ENCODE measurements at regions not wholly inside any gene's neighbourhood (a gene's known extent, or its start where the extent isn't known, plus 50 kb on each side); places are given as distances from the start of the nearest gene placed in this dataset.

DNA sequence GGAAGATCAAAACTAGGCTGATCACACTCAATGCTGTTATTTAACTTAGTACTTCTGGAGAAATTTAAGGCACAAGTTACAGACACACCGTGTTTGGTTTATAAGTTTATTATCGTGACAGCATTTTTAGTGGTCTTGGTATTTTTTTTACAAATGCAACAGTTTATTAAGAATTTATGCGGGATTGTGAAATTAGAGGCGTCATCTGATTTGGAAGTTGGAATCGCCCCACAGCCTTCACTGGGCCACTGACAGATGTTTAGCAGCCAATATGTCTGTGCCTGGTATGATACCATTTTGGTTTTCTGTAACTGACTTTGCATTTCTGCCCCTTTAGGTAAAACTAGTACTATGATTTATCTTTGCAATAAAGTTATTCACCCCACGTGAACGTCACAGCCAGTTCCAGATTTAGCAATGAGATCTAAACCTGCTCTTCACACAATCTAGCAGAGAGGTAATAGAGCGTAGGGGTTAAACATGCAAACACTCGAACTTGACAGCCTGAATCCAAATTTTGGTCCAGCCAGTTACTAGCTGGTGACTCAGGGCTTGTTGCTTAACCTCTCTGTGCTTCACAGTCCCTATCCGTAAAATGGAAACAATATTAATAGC is 73.2 kb upstream of the SSTR1 start:
- intact Hi-C loops (cut with micrococcal nuclease): no loop called here
- Mint-ChIP-seq H3K27ac (no peak overlapping the region), H3K36me3 (no peaks in the 10 kb centered on the region), H3K27me3 (no peaks in the 10 kb centered on the region), H3K4me3 (no peak overlapping the region), H3K9me3 (no peaks in the 10 kb centered on the region), H3K4me1 (peaks cover 9 to 14% (median 12%) of the 10 kb centered on the region in 4 donors)
- H3K27me3 ChIP-seq (ENCODE audit: insufficient read depth, low read length): no peaks in the 10 kb centered on the region
- H3K4me1 ChIP-seq (ENCODE audit: insufficient read depth, low read length): peaks cover 13% of the 10 kb centered on the region
- no peak overlapping the region for H3K27ac ChIP-seq (ENCODE audit: low read depth, low read length)
- H3K4me3 ChIP-seq (ENCODE audit: low read length in 2 of 2): no peak overlapping the region
- no peaks in the 10 kb centered on the region for H3K36me3 ChIP-seq (ENCODE audit: insufficient read depth, low read length)
- ChIA-PET POLR2A (ENCODE audit: partially characterized antibody) (no interaction called here), CTCF (ENCODE audit: partially characterized antibody) (no interaction called here)
- DNase-seq: no peak
- H3K9me3 ChIP-seq (ENCODE audit: control insufficient read depth in 1 of 2, low read length in 2 of 2): no peaks in the 10 kb centered on the region

GRCh38 chr14:38135106-38135867 is 72.4 kb upstream of the SSTR1 start:
- no peak overlapping the region for H3K4me3 ChIP-seq (ENCODE audit: low read length in 2 of 2)
- no peaks in the 10 kb centered on the region for H3K27me3 ChIP-seq (ENCODE audit: insufficient read depth, low read length)
- Mint-ChIP-seq H3K27me3 (no peaks in the 10 kb centered on the region), H3K36me3 (no peaks in the 10 kb centered on the region), H3K9me3 (no peaks in the 10 kb centered on the region), H3K27ac (no peak overlapping the region), H3K4me3 (no peak overlapping the region), H3K4me1 (peaks cover 1 to 7% (median 4%) of the 10 kb centered on the region in 4 donors)
- ChIA-PET CTCF (ENCODE audit: partially characterized antibody) (no interaction called here), POLR2A (ENCODE audit: partially characterized antibody) (no interaction called here)
- intact Hi-C loops (cut with micrococcal nuclease): no loop called here
- DNase-seq: no peak
- H3K36me3 ChIP-seq (ENCODE audit: insufficient read depth, low read length): no peaks in the 10 kb centered on the region
- H3K27ac ChIP-seq (ENCODE audit: low read depth, low read length): no peak overlapping the region
- no peaks in the 10 kb centered on the region for H3K9me3 ChIP-seq (ENCODE audit: control insufficient read depth in 1 of 2, low read length in 2 of 2)
- H3K4me1 ChIP-seq (ENCODE audit: insufficient read depth, low read length): peaks cover 6% of the 10 kb centered on the region

- intact Hi-C loops (cut with micrococcal nuclease): no loop called here
- H3K9me3 ChIP-seq (ENCODE audit: control insufficient read depth in 1 of 2, low read length in 2 of 2): no peaks in the 10 kb centered on the region
- no peak for DNase-seq
- ChIA-PET CTCF (ENCODE audit: partially characterized antibody) (no interaction called here), POLR2A (ENCODE audit: partially characterized antibody) (no interaction called here)
- peaks cover 0 to 5% of the 10 kb centered on the region in 2 donors for H3K27me3 Mint-ChIP-seq
- H3K27ac Mint-ChIP-seq: no peak overlapping the region
- no peaks in the 10 kb centered on the region for H3K36me3 Mint-ChIP-seq
- no peak overlapping the region for H3K4me3 ChIP-seq (ENCODE audit: low read length in 2 of 2)
- H3K9me3 Mint-ChIP-seq: no peaks in the 10 kb centered on the region
- no peaks in the 10 kb centered on the region for H3K36me3 ChIP-seq (ENCODE audit: insufficient read depth, low read length)
- H3K4me1 ChIP-seq (ENCODE audit: insufficient read depth, low read length): no peaks in the 10 kb centered on the region
- H3K27me3 ChIP-seq (ENCODE audit: insufficient read depth, low read length): no peaks in the 10 kb centered on the region
- no peak overlapping the region for H3K27ac ChIP-seq (ENCODE audit: low read depth, low read length)
- no peak overlapping the region for H3K4me3 Mint-ChIP-seq
- no peaks in the 10 kb centered on the region for H3K4me1 Mint-ChIP-seq
These were observed 70.7 kb upstream of the SSTR1 start for GRCh38 chr14:38137005-38137404.

DNA sequence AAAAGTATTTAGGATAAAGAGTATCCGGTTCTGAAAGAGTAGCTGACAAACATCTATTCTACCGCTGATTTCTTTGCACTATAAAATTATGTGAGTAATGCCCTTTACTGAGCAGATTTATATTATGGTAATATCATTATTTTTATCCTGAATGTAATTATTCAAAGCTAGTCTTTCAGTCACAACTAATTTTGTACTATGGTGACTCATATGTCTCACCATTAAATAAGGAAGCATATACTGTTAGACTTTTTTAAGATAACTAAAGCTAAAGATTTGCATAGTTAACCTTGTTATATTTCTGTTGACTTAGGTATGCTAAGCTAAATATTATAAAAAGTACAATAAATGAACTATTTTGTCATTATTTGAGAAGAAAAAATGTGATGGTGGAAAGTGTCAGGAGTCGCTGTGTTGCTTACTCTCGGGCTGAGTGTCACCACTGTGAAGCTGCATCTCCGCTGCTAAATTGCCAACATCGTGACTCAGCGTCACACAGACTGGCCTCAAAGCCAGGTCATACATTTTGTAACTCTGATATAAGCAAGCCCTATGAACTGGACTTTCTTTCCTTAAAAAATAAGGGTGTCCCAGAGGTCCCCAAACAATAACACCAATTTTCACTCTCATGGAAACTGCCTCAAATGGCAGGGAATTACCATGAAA is 69.1 kb upstream of the SSTR1 start:
- no peak for DNase-seq
- ChIA-PET CTCF (ENCODE audit: partially characterized antibody) (no interaction called here), POLR2A (ENCODE audit: partially characterized antibody) (no interaction called here)
- Mint-ChIP-seq H3K4me1 (peaks cover 0 to 2% (median 0%) of the 10 kb centered on the region in 4 donors), H3K36me3 (no peaks in the 10 kb centered on the region), H3K4me3 (no peak overlapping the region), H3K27ac (no peak overlapping the region), H3K9me3 (no peaks in the 10 kb centered on the region), H3K27me3 (peaks cover 0 to 5% of the 10 kb centered on the region in 2 donors)
- H3K27ac ChIP-seq (ENCODE audit: low read depth, low read length): no peak overlapping the region
- H3K27me3 ChIP-seq (ENCODE audit: insufficient read depth, low read length): no peaks in the 10 kb centered on the region
- intact Hi-C loops (cut with micrococcal nuclease): no loop called here
- H3K4me1 ChIP-seq (ENCODE audit: insufficient read depth, low read length): no peaks in the 10 kb centered on the region
- H3K36me3 ChIP-seq (ENCODE audit: insufficient read depth, low read length): no peaks in the 10 kb centered on the region
- H3K4me3 ChIP-seq (ENCODE audit: low read length in 2 of 2): no peak overlapping the region
- no peaks in the 10 kb centered on the region for H3K9me3 ChIP-seq (ENCODE audit: control insufficient read depth in 1 of 2, low read length in 2 of 2)

DNA sequence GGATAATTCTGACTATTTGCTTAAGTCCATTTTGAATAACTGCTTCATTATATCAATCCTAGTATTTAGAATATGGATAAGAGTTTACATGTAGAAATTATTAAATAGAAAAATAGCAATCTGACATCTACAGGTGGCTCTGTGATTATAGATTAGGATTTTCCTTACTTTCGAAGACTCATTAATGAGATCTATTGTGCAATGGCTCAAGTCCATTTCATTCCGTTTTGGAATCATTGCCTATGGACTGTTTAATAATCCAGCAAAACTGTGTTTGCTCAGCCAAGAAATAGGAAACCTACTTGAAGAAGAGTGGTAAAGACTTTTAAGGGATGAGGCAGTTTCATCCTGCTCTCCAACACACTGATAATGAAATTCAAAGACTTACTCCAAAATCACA is 67.8 kb upstream of the SSTR1 start:
- Histone ChIP-seq H3K9me3 (ENCODE audit: control insufficient read depth in 1 of 2, low read length in 2 of 2) (no peaks in the 10 kb centered on the region), H3K36me3 (ENCODE audit: insufficient read depth, low read length) (no peaks in the 10 kb centered on the region), H3K27ac (ENCODE audit: low read depth, low read length) (no peak overlapping the region), H3K27me3 (ENCODE audit: insufficient read depth, low read length) (no peaks in the 10 kb centered on the region), H3K4me1 (ENCODE audit: insufficient read depth, low read length) (no peaks in the 10 kb centered on the region), H3K4me3 (ENCODE audit: low read length in 2 of 2) (no peak overlapping the region)
- Mint-ChIP-seq H3K9me3 (no peaks in the 10 kb centered on the region), H3K27ac (no peak overlapping the region), H3K4me1 (peaks cover 0 to 5% (median 2%) of the 10 kb centered on the region in 4 donors), H3K36me3 (no peaks in the 10 kb centered on the region), H3K27me3 (peaks cover 1 to 5% of the 10 kb centered on the region in 2 donors), H3K4me3 (no peak overlapping the region)
- intact Hi-C loops (cut with micrococcal nuclease): no loop called here
- POLR2A ChIA-PET (ENCODE audit: partially characterized antibody): no interaction called here
- CTCF ChIA-PET (ENCODE audit: partially characterized antibody): no interaction called here
- DNase-seq: no peak

- no peak overlapping the region for H3K4me3 ChIP-seq (ENCODE audit: low read length in 2 of 2)
- H3K36me3 ChIP-seq (ENCODE audit: insufficient read depth, low read length): no peaks in the 10 kb centered on the region
- no peaks in the 10 kb centered on the region for H3K4me1 ChIP-seq (ENCODE audit: insufficient read depth, low read length)
- ChIA-PET CTCF (ENCODE audit: partially characterized antibody) (no interaction called here), POLR2A (ENCODE audit: partially characterized antibody) (no interaction called here)
- no peaks in the 10 kb centered on the region for H3K27me3 ChIP-seq (ENCODE audit: insufficient read depth, low read length)
- no peaks in the 10 kb centered on the region for H3K9me3 ChIP-seq (ENCODE audit: control insufficient read depth in 1 of 2, low read length in 2 of 2)
- Mint-ChIP-seq H3K27me3 (peaks cover 1 to 5% of the 10 kb centered on the region in 2 donors), H3K36me3 (no peaks in the 10 kb centered on the region), H3K4me1 (peaks cover 0 to 5% (median 3%) of the 10 kb centered on the region in 4 donors), H3K4me3 (no peak overlapping the region), H3K9me3 (no peaks in the 10 kb centered on the region), H3K27ac (no peak overlapping the region)
- DNase-seq: no peak
- intact Hi-C loops (cut with micrococcal nuclease): no loop called here
- no peak overlapping the region for H3K27ac ChIP-seq (ENCODE audit: low read depth, low read length)
These were observed 64.5 kb upstream of the SSTR1 start for GRCh38 chr14:38143170-38143569.

DNA sequence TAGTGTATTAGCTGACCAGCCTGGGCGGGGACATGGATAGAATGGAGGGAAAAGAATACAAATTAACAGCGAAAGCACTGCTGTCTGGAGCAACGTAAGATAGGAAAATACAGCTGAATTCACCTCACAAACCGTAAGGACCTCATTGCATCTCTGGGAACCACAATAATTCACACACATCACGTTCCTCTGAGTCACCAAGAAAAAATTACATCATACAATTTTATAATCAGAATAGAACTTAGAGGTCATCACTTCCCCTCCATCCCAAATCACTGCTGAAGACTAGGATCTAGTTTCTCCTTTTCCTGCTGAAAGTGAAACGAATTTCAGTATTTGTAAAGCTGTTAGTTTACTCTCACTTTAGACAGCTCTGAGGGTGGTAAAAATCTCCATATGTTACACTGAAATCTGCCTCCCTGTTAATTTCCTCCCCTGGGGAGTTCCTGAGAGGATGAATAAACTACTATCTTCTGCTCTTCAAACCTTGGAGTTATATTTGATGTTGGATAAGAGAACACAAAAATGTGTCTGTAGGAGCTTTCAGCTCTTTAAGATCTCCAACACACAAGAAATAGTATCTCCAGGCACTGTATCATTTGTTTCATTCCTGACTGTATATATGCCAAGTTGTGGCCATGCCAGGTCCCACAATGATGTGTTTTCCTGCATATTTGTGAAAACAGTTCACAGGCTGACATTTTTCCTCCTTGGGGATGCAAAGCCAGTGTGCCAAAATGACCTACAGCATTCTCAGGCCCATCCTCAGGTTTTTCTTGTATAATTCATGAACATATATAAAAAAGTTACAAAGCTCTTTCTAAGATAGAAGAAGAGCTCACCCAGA is 63.8 kb upstream of the SSTR1 start:
- Mint-ChIP-seq H3K9me3 (no peaks in the 10 kb centered on the region), H3K27me3 (peaks cover 1 to 5% of the 10 kb centered on the region in 2 donors), H3K4me3 (no peak overlapping the region), H3K4me1 (peaks cover 0 to 5% (median 3%) of the 10 kb centered on the region in 4 donors), H3K36me3 (no peaks in the 10 kb centered on the region), H3K27ac (peak overlapping the region in 1 of 7 donors; percentile 44)
- POLR2A ChIA-PET (ENCODE audit: partially characterized antibody): no interaction called here
- no peaks in the 10 kb centered on the region for H3K27me3 ChIP-seq (ENCODE audit: insufficient read depth, low read length)
- H3K9me3 ChIP-seq (ENCODE audit: control insufficient read depth in 1 of 2, low read length in 2 of 2): no peaks in the 10 kb centered on the region
- intact Hi-C loops (cut with micrococcal nuclease): no loop called here
- H3K4me1 ChIP-seq (ENCODE audit: insufficient read depth, low read length): no peaks in the 10 kb centered on the region
- DNase-seq: no peak
- H3K4me3 ChIP-seq (ENCODE audit: low read length in 2 of 2): no peak overlapping the region
- CTCF ChIA-PET (ENCODE audit: partially characterized antibody): no interaction called here
- no peak overlapping the region for H3K27ac ChIP-seq (ENCODE audit: low read depth, low read length)
- H3K36me3 ChIP-seq (ENCODE audit: insufficient read depth, low read length): no peaks in the 10 kb centered on the region

Data from CD4-positive, alpha-beta memory T cell (primary cell).